SK-N-SH treated with all-trans-retinoic acid at 6 μM for 48 hours (cell line): ENCODE measurements at regions not wholly inside any gene's neighbourhood (a gene's known extent, or its start where the extent isn't known, plus 50 kb on each side); places are given as distances from the start of the nearest gene placed in this dataset.

ENCODE experiments used
- ARNTL ChIP-seq: fragments of 450-650 bp; formaldehyde crosslinking; IDR thresholded peaks from 2 replicates; pipeline ENCODE4 v1.5.0; 2020; ENCODE audit warnings: low read depth, mild to moderate bottlenecking, moderate library complexity, borderline replicate concordance
- GLIS3 ChIP-seq: fragments of 250-450 bp; sonication (Bioruptor Pico); IDR thresholded peaks from 2 replicates; pipeline ENCODE4 v1.5.0; 2020; ENCODE audit warnings: mild to moderate bottlenecking, moderate library complexity
- OSR1 ChIP-seq: fragments of 250-450 bp; sonication (Bioruptor Pico); IDR thresholded peaks from 2 replicates; pipeline ENCODE4 v1.8.0; 2022; ENCODE audit warnings: moderate library complexity, mild to moderate bottlenecking, inconsistent platforms
- POU6F1 ChIP-seq: fragments of 250-450 bp; sonication (Bioruptor Pico); IDR thresholded peaks from 2 replicates; pipeline ENCODE4 v1.8.0; 2021; ENCODE audit warnings: low read depth, mild to moderate bottlenecking, moderate library complexity, borderline replicate concordance
- ZNF70 ChIP-seq: fragments of 450-650 bp; formaldehyde crosslinking; IDR thresholded peaks from 2 replicates; pipeline ENCODE4 v1.5.0; 2020; ENCODE audit warnings: mild to moderate bottlenecking, moderate library complexity
- TF ChIP-seq, protein P1 (sequence below): fragments of 250-450 bp; sonication (Bioruptor Pico); IDR thresholded peaks from 2 replicates; pipeline ENCODE4 v1.8.0; 2020; ENCODE audit warnings: mild to moderate bottlenecking, moderate library complexity, borderline replicate concordance
- TF ChIP-seq, protein P2 (sequence below): fragments of 250-450 bp; sonication (Bioruptor Pico); IDR thresholded peaks from 2 replicates; pipeline ENCODE4 v1.5.1; 2021; ENCODE audit warnings: mild to moderate bottlenecking, moderate library complexity

- TF ChIP-seq, protein P1, sequence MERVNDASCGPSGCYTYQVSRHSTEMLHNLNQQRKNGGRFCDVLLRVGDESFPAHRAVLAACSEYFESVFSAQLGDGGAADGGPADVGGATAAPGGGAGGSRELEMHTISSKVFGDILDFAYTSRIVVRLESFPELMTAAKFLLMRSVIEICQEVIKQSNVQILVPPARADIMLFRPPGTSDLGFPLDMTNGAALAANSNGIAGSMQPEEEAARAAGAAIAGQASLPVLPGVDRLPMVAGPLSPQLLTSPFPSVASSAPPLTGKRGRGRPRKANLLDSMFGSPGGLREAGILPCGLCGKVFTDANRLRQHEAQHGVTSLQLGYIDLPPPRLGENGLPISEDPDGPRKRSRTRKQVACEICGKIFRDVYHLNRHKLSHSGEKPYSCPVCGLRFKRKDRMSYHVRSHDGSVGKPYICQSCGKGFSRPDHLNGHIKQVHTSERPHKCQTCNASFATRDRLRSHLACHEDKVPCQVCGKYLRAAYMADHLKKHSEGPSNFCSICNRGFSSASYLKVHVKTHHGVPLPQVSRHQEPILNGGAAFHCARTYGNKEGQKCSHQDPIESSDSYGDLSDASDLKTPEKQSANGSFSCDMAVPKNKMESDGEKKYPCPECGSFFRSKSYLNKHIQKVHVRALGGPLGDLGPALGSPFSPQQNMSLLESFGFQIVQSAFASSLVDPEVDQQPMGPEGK (CRISPR knock-in tag), result no peak
- TF ChIP-seq ARNTL (no peak), ZNF70 (CRISPR knock-in tag) (no peak), OSR1 (CRISPR knock-in tag) (no peak), POU6F1 (no peak), GLIS3 (no peak)
- TF ChIP-seq, protein P2, sequence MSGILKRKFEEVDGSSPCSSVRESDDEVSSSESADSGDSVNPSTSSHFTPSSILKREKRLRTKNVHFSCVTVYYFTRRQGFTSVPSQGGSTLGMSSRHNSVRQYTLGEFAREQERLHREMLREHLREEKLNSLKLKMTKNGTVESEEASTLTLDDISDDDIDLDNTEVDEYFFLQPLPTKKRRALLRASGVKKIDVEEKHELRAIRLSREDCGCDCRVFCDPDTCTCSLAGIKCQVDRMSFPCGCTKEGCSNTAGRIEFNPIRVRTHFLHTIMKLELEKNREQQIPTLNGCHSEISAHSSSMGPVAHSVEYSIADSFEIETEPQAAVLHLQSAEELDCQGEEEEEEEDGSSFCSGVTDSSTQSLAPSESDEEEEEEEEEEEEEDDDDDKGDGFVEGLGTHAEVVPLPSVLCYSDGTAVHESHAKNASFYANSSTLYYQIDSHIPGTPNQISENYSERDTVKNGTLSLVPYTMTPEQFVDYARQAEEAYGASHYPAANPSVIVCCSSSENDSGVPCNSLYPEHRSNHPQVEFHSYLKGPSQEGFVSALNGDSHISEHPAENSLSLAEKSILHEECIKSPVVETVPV (CRISPR knock-in tag), result no peak
Measured at GRCh38 chr2:52391621-52392020, 1359.7 kb upstream of the NRXN1 start.
